ENCODE measurements at regions not wholly inside any gene's neighbourhood (a gene's known extent, or its start where the extent isn't known, plus 50 kb on each side); places are given as distances from the start of the nearest gene placed in this dataset.

DNA sequence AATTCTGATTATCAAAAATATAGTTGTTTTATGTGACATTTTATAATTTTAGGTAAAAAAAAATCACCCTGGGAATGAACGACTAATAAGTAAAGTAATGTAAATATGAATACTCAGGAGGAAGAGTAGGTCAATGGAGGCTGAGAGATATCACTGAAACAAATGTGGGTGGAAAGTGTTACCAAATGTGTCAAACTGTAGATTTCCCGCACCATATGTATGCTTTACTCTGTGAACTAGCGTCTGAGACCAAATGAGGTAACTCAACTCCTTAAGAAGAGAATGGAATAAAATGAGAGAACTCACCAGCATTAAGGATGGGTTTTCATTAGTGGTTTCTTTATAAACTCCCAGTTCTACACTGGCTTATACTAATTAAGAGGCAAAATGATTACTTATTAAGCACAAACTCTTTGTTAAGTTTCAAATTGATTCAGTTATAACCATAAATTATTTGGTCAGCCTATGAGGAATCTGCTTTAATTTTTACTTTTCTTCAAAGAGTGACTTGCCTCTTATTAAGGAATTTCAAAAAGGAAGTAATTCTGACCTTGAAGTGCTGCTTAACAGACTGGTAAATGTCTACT, 784.7 kb upstream of the GJE1 start:
- TF ChIP-seq POLR2A (IDR thresholded peaks at IDR 0.05) (no peak), POLR2AphosphoS5 (IDR thresholded peaks at IDR 0.05) (no peak), EP300 (IDR thresholded peaks at IDR 0.05) (no peak)
- TF ChIP-seq, protein P1, sequence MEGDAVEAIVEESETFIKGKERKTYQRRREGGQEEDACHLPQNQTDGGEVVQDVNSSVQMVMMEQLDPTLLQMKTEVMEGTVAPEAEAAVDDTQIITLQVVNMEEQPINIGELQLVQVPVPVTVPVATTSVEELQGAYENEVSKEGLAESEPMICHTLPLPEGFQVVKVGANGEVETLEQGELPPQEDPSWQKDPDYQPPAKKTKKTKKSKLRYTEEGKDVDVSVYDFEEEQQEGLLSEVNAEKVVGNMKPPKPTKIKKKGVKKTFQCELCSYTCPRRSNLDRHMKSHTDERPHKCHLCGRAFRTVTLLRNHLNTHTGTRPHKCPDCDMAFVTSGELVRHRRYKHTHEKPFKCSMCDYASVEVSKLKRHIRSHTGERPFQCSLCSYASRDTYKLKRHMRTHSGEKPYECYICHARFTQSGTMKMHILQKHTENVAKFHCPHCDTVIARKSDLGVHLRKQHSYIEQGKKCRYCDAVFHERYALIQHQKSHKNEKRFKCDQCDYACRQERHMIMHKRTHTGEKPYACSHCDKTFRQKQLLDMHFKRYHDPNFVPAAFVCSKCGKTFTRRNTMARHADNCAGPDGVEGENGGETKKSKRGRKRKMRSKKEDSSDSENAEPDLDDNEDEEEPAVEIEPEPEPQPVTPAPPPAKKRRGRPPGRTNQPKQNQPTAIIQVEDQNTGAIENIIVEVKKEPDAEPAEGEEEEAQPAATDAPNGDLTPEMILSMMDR (IDR thresholded peaks at IDR 0.05), result no peak
